Upper lobe of left lung (tissue), 6 donors: ENCODE measurements at regions not wholly inside any gene's neighbourhood (a gene's known extent, or its start where the extent isn't known, plus 50 kb on each side); places are given as distances from the start of the nearest gene placed in this dataset.
A peak's percentile ranks its signal among the peaks of the same experiment; 100 is the strongest.

Source experiments
- ATAC-seq, 2 donors: fragments of 200-7000 bp; cut with Tn5 transposase; one replicate each; pipeline ENCODE4 v1.9.1; 2022; ENCODE audit warnings: mild to moderate bottlenecking in 2 of 2, moderate library complexity in 2 of 2; ENCODE audit not compliant: low FRiP score in 2 of 2
- DNase-seq, 2 donors: peaks; one replicate each; pipeline ENCODE4 v3.0.0-alpha.2; 2019 to 2020
- H3K27ac ChIP-seq, 4 donors: fragments of 200-600 bp; sonication (generic); one replicate each; pipeline ENCODE4 v1.5.1; 2016 to 2019
- H3K27me3 ChIP-seq, 4 donors: fragments of 200-600 bp; sonication (generic); one replicate each; pipeline ENCODE4 v1.5.1; 2017 to 2019
- H3K36me3 ChIP-seq, 4 donors: fragments of 200-600 bp; sonication (generic); one replicate each; pipeline ENCODE4 v1.5.1; 2016 to 2019
- H3K4me1 ChIP-seq, 4 donors: fragments of 200-600 bp; sonication (generic); one replicate each; pipeline ENCODE4 v1.5.1; 2018 to 2019
- H3K4me3 ChIP-seq, 4 donors: fragments of 200-600 bp; sonication (generic); one replicate each; pipeline ENCODE4 v1.5.1; 2017 to 2019; ENCODE audit warnings: mild to moderate bottlenecking in 2 of 4, moderate library complexity in 1 of 4
- H3K9me3 ChIP-seq, 4 donors: fragments of 200-600 bp; sonication (generic); one replicate each; pipeline ENCODE4 v1.5.1; 2018 to 2019
- CTCF ChIP-seq, 6 experiments: fragments of 450-650 bp in 4 of 6; fragments of 200-600 bp in 2 of 6; sonication (generic) in 2 of 6; IDR thresholded peaks; one replicate each; pipeline ENCODE4 v1.5.1; 2016 to 2019; ENCODE audit warnings: antibody characterized with exemption in 6 of 6
- EP300 ChIP-seq, 4 donors: sonication (generic); formaldehyde crosslinking; IDR thresholded peaks; one replicate each; pipeline ENCODE4 v1.5.1; 2017; ENCODE audit warnings: antibody characterized with exemption in 4 of 4, control low read depth in 2 of 4
- POLR2A ChIP-seq, 4 donors: fragments of 450-650 bp; IDR thresholded peaks; one replicate each; pipeline ENCODE4 v1.5.1; 2016 to 2017; ENCODE audit warnings: antibody characterized with exemption in 4 of 4, mild to moderate bottlenecking in 2 of 4
- POLR2AphosphoS5 ChIP-seq, 2 donors: sonication (generic); formaldehyde crosslinking; IDR thresholded peaks; one replicate each; pipeline ENCODE4 v1.5.1; 2017; ENCODE audit warnings: antibody characterized with exemption in 2 of 2
- WGBS, 2 donors: methylation state at CpG; one replicate each; pipeline ENCODE4 v1.1.5; 2017 to 2018; 5-methylcytosine and 5-hydroxymethylcytosine counted together
- donor health status: DM: no; HTN: no; CAD: no; lungs with moderate emphysema.
- donor health status: DM: no; HTN: yes; CAD: no; lungs with severe emphysema.

- Histone ChIP-seq H3K4me3 (no peak overlapping the region), H3K27me3 (peaks cover 0 to 12% (median 5%) of the 10 kb centered on the region in 4 donors)
- WGBS, 2 donors: 42 to 67% methylated on average over 6 to 8 of the region's 8 CpGs
Measured at GRCh38 chr20:46814366-46815232, 80.0 kb upstream of the EYA2 start.

GRCh38 chr20:46816097-46816496 is 78.5 kb upstream of the EYA2 start:
- Histone ChIP-seq H3K36me3 (no peaks in the 10 kb centered on the region), H3K27me3 (peaks cover 0 to 11% (median 4%) of the 10 kb centered on the region in 4 donors), H3K27ac (no peak overlapping the region), H3K9me3 (peaks cover 0 to 5% (median 0%) of the 10 kb centered on the region in 4 donors), H3K4me3 (no peak overlapping the region), H3K4me1 (no peaks in the 10 kb centered on the region)
- 68% methylated on average over 5 of the region's 5 CpGs for WGBS, 2 donors
- no peak for DNase-seq
- no peak for TF ChIP-seq POLR2AphosphoS5 (IDR thresholded peaks at IDR 0.05)
- no peak for TF ChIP-seq CTCF (IDR thresholded peaks at IDR 0.05)
- no peak for TF ChIP-seq POLR2A (IDR thresholded peaks at IDR 0.05)
- TF ChIP-seq EP300 (IDR thresholded peaks at IDR 0.05): no peak
- no peak for ATAC-seq

More at GRCh38 chr20:46814366-46815232, 80.0 kb upstream of the EYA2 start:
- no peaks in the 10 kb centered on the region for H3K36me3 ChIP-seq
- H3K27ac ChIP-seq: no peak overlapping the region
- H3K4me1 ChIP-seq: no peaks in the 10 kb centered on the region
- TF ChIP-seq EP300 (IDR thresholded peaks at IDR 0.05) (no peak), CTCF (IDR thresholded peaks at IDR 0.05) (no peak), POLR2A (IDR thresholded peaks at IDR 0.05) (no peak)
- DNase-seq (no peak), ATAC-seq (no peak)
- peaks cover 0 to 5% (median 0%) of the 10 kb centered on the region in 4 donors for H3K9me3 ChIP-seq

- H3K4me1 ChIP-seq: no peaks in the 10 kb centered on the region
- DNase-seq (no peak), ATAC-seq (no peak)
- no peak overlapping the region for H3K27ac ChIP-seq
- peaks cover 0 to 5% (median 0%) of the 10 kb centered on the region in 4 donors for H3K9me3 ChIP-seq
- TF ChIP-seq POLR2A (IDR thresholded peaks at IDR 0.05): no peak
- TF ChIP-seq POLR2AphosphoS5 (IDR thresholded peaks at IDR 0.05): no peak
- no peak for TF ChIP-seq EP300 (IDR thresholded peaks at IDR 0.05)
- TF ChIP-seq CTCF (IDR thresholded peaks at IDR 0.05): no peak
- H3K4me3 ChIP-seq: no peak overlapping the region
- WGBS, 2 donors: 65 to 69% methylated on average over 8 of the region's 8 CpGs
- no peaks in the 10 kb centered on the region for H3K36me3 ChIP-seq
- H3K27me3 ChIP-seq: peaks cover 0 to 3% (median 0%) of the 10 kb centered on the region in 4 donors
Measured at GRCh38 chr20:46816886-46817638, 77.6 kb upstream of the EYA2 start.

- H3K4me3 ChIP-seq: no peak overlapping the region
- H3K36me3 ChIP-seq: no peaks in the 10 kb centered on the region
- H3K4me1 ChIP-seq: no peaks in the 10 kb centered on the region
- peak in 1 of 6 experiments; percentile 10 for TF ChIP-seq CTCF (IDR thresholded peaks at IDR 0.05)
- TF ChIP-seq POLR2AphosphoS5 (IDR thresholded peaks at IDR 0.05): no peak
- no peaks in the 10 kb centered on the region for H3K27me3 ChIP-seq
- no peak overlapping the region for H3K27ac ChIP-seq
- DNase-seq (no peak), ATAC-seq (no peak)
- WGBS, 2 donors: 39 to 74% methylated on average over 3 of the region's 3 CpGs
- peaks cover 0 to 5% (median 0%) of the 10 kb centered on the region in 4 donors for H3K9me3 ChIP-seq
Measured at GRCh38 chr20:46820682-46821081, 74.0 kb upstream of the EYA2 start.
